ENCODE measurements at regions not wholly inside any gene's neighbourhood (a gene's known extent, or its start where the extent isn't known, plus 50 kb on each side); places are given as distances from the start of the nearest gene placed in this dataset.

GRCh38 chr21:15326032-15326867 lies 261.4 kb upstream of the NRIP1 start:
- FAIRE-seq = no peak

- FAIRE-seq = no peak
These were observed 263.0 kb upstream of the NRIP1 start for GRCh38 chr21:15327637-15328265.

- FAIRE-seq = no peak
These were observed 264.4 kb upstream of the NRIP1 start for GRCh38 chr21:15329191-15329590.

GRCh38 chr21:15330872-15331271 lies 266.1 kb upstream of the NRIP1 start:
- FAIRE-seq = peak; percentile 55

- FAIRE-seq = no peak
These were observed 267.8 kb upstream of the NRIP1 start for GRCh38 chr21:15332572-15332971.

- FAIRE-seq = no peak
These were observed 268.4 kb upstream of the NRIP1 start for GRCh38 chr21:15333136-15333710.

- FAIRE-seq = no peak
These were observed 269.2 kb upstream of the NRIP1 start for GRCh38 chr21:15333951-15334350.

GRCh38 chr21:15343066-15343465 lies 278.3 kb upstream of the NRIP1 start:
- no peak for FAIRE-seq

- FAIRE-seq = no peak
These were observed 287.2 kb upstream of the NRIP1 start for GRCh38 chr21:15352009-15352408.

- no peak for FAIRE-seq
These were observed 288.7 kb upstream of the NRIP1 start for GRCh38 chr21:15353546-15353945.

GRCh38 chr21:15354516-15354915 lies 289.7 kb upstream of the NRIP1 start:
- FAIRE-seq = no peak

GRCh38 chr21:15355066-15355465 lies 290.3 kb upstream of the NRIP1 start:
- no peak for FAIRE-seq

- FAIRE-seq = no peak
These were observed 294.5 kb upstream of the NRIP1 start for GRCh38 chr21:15359251-15359650.

GRCh38 chr21:15362458-15362857 lies 297.7 kb upstream of the NRIP1 start:
- FAIRE-seq = no peak

GRCh38 chr21:15363921-15364320 lies 299.1 kb upstream of the NRIP1 start:
- no peak for FAIRE-seq

- FAIRE-seq = no peak
These were observed 301.1 kb upstream of the NRIP1 start for GRCh38 chr21:15365751-15366392.

- FAIRE-seq = no peak
These were observed 301.8 kb upstream of the NRIP1 start for GRCh38 chr21:15366555-15366954.

GRCh38 chr21:15367061-15367626 lies 302.3 kb upstream of the NRIP1 start:
- no peak for FAIRE-seq

GRCh38 chr21:15370462-15370975 lies 305.7 kb upstream of the NRIP1 start:
- FAIRE-seq = no peak

- FAIRE-seq = no peak
These were observed 309.1 kb upstream of the NRIP1 start for GRCh38 chr21:15373941-15374340.

GRCh38 chr21:15379776-15380175 lies 315.0 kb upstream of the NRIP1 start:
- FAIRE-seq = no peak

- FAIRE-seq = no peak
These were observed 318.8 kb upstream of the NRIP1 start for GRCh38 chr21:15383588-15383987.

GRCh38 chr21:15390049-15390448 lies 325.2 kb upstream of the NRIP1 start:
- no peak for FAIRE-seq
